Mesendoderm (in vitro differentiated cells): ENCODE measurements at regions not wholly inside any gene's neighbourhood (a gene's known extent, or its start where the extent isn't known, plus 50 kb on each side); places are given as distances from the start of the nearest gene placed in this dataset.
"Not testable (repeated sequence)": the region's sequence is repeated elsewhere in the genome, so short reads cannot be mapped to it uniquely, and the experiment has no call there.

Source experiments
- DNase-seq: peaks from one replicate; pipeline ENCODE4 v3.0.0; 2013
- H2AK5ac ChIP-seq: 2 replicates; pipeline ENCODE4 v1.6.1; 2013; ENCODE audit warnings: low read length, inconsistent platforms
- H2BK120ac ChIP-seq: 2 replicates; pipeline ENCODE4 v1.6.1; 2013; ENCODE audit warnings: low read depth, mild to moderate bottlenecking, low read length, moderate library complexity, mixed read lengths
- H2BK15ac ChIP-seq: replicated peaks from 2 replicates; pipeline ENCODE4 v1.6.1; 2013; ENCODE audit warnings: low read depth, mild to moderate bottlenecking, moderate library complexity
- H2BK5ac ChIP-seq: 2 replicates; pipeline ENCODE4 v1.6.1; 2013; ENCODE audit warnings: low read length, inconsistent platforms
- H3K18ac ChIP-seq: 2 replicates; pipeline ENCODE4 v1.6.1; 2013; ENCODE audit warnings: mild to moderate bottlenecking, low read length, mixed read lengths
- H3K23ac ChIP-seq: one replicate; pipeline ENCODE4 v1.6.1; 2013; ENCODE audit warnings: low read length
- H3K27ac ChIP-seq: 2 replicates; pipeline ENCODE4 v1.5.1; 2013; ENCODE audit warnings: low read depth, mild to moderate bottlenecking, inconsistent platforms, low read length, moderate library complexity
- H3K27me3 ChIP-seq: 2 replicates; pipeline ENCODE4 v1.6.1; 2013; ENCODE audit warnings: low read length, control low read depth, mild to moderate bottlenecking, inconsistent platforms; ENCODE audit not compliant: insufficient read depth, poor library complexity
- H3K36me3 ChIP-seq: 2 replicates; pipeline ENCODE4 v1.6.1; 2013; ENCODE audit warnings: low read length, inconsistent platforms; ENCODE audit not compliant: control insufficient read depth, insufficient read depth
- H3K4ac ChIP-seq: one replicate; pipeline ENCODE4 v1.6.1; 2013; ENCODE audit warnings: low read depth, mild to moderate bottlenecking, low read length, moderate library complexity
- H3K4me1 ChIP-seq: 2 replicates; pipeline ENCODE4 v1.6.1; 2013; ENCODE audit warnings: low read depth, low read length, inconsistent platforms; ENCODE audit not compliant: control insufficient read depth
- H3K4me2 ChIP-seq: 2 replicates; pipeline ENCODE4 v1.6.1; 2013; ENCODE audit warnings: low read length
- H3K4me3 ChIP-seq: 2 replicates; pipeline ENCODE4 v1.5.1; 2013; ENCODE audit warnings: mild to moderate bottlenecking, low read length
- H3K56ac ChIP-seq: one replicate; pipeline ENCODE4 v1.6.1; 2013; ENCODE audit warnings: low read length
- H3K79me1 ChIP-seq: 2 replicates; pipeline ENCODE4 v1.6.1; 2013; ENCODE audit warnings: low read length, inconsistent platforms
- H3K79me2 ChIP-seq: 2 replicates; pipeline ENCODE4 v1.6.1; 2013; ENCODE audit warnings: mild to moderate bottlenecking, low read length; ENCODE audit not compliant: control insufficient read depth, insufficient read depth
- H3K9ac ChIP-seq: 2 replicates; pipeline ENCODE4 v1.6.1; 2013; ENCODE audit warnings: low read length, inconsistent platforms
- H4K5ac ChIP-seq: one replicate; pipeline ENCODE4 v1.6.1; 2013; ENCODE audit warnings: low read length
- H4K8ac ChIP-seq: one replicate; pipeline ENCODE4 v1.6.1; 2013; ENCODE audit warnings: low read depth, mild to moderate bottlenecking, control low read depth, low read length, moderate library complexity
- WGBS: extraction: QIAGEN DNeasy Blood & Tissue Kit; methylation state at CpG from one replicate; pipeline ENCODE4 v1.1.7; 2013; ENCODE audit warnings: low lambda C conversion rate, missing lambda C conversion rate; ENCODE audit not compliant: insufficient coverage; ENCODE audit errors: extremely low coverage; 5-methylcytosine and 5-hydroxymethylcytosine counted together

DNA sequence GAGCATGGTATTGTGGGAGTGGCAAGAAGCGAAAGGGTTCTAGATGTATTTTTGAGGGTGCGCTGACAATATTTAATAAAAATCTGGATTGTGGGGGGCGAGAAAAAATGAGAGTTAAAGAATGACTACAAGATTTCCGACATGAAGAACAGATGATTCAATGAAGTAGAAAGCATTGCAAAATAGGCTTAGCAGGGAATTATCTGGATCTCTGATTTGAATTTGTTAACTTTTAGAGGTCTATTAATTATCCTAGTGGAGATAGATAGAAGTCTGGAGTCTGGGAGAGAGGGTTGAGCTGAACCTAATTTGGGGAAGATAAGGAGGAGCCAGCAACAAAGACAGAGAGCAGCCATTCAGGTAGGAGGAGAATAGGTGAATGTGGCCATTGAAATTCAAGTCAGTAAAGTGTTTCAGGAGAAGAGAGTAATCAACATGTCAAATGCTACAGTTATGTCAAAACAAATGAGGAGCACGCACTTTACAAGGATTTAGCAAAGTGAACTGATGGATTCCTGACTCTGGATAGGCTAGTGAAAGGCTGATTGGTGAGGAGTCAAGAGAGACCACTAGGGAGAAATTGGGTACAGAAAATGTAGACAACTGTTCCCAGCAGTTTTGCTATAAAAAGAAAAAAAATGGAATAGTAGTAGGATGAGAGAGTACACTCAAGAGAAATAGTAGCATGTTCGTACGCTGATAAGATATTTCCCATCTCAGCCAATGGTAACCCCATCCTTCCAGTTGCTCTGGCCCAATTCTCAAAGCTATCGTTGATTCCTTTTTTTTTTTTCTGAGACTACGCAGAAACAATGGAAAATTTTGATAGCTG, 393.2 kb upstream of the CXADR start:
- no peaks in the 10 kb centered on the region for H3K36me3 ChIP-seq
- no peak overlapping the region for H3K4me2 ChIP-seq
- H3K79me1 ChIP-seq: no peaks in the 10 kb centered on the region
- H2BK15ac ChIP-seq: no peak overlapping the region
- H2BK120ac ChIP-seq: no peak overlapping the region
- no peak overlapping the region for H3K4me3 ChIP-seq
- H3K18ac ChIP-seq: no peak overlapping the region
- no peak overlapping the region for H4K8ac ChIP-seq
- no peaks in the 10 kb centered on the region for H3K79me2 ChIP-seq
- no CpG with 5 or more reads among the region's 9 CpGs for WGBS
- no peak for DNase-seq
- no peak overlapping the region for H2AK5ac ChIP-seq
- H3K27me3 ChIP-seq: no peaks in the 10 kb centered on the region
- H3K4ac ChIP-seq: no peak overlapping the region
- H3K27ac ChIP-seq: no peak overlapping the region
- H3K9ac ChIP-seq: no peak overlapping the region
- no peaks in the 10 kb centered on the region for H3K4me1 ChIP-seq
- H3K23ac ChIP-seq: no peak overlapping the region
- H3K56ac ChIP-seq: no peak overlapping the region
- H2BK5ac ChIP-seq: no peak overlapping the region
- no peak overlapping the region for H4K5ac ChIP-seq

DNA sequence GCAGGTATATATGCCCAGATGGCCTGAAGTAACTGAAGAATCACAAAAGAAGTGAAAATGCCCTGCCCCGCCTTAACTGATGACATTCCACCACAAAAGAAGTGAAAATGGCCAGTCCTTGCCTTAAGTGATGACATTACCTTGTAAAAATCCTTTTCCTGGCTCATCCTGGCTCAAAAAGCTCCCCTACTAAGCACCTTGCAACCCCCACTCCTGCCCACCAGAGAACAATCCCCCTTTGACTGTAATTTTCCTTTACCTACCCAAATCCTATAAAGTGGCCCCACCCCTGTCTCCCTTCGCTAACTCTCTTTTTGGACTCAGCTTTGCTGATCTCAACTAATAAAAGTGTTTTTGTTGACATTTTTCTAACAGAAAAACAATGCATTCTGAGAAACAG, 385.4 kb upstream of the CXADR start:
- not testable (repeated sequence) for H2BK120ac ChIP-seq, H3K79me1 ChIP-seq, H2AK5ac ChIP-seq, H3K23ac ChIP-seq, H3K18ac ChIP-seq, H3K79me2 ChIP-seq, H4K8ac ChIP-seq, H2BK5ac ChIP-seq, H3K4me3 ChIP-seq, H3K4ac ChIP-seq, H3K27ac ChIP-seq, H2BK15ac ChIP-seq, H3K4me2 ChIP-seq, H3K9ac ChIP-seq, H3K56ac ChIP-seq, H4K5ac ChIP-seq, H3K36me3 ChIP-seq, H3K4me1 ChIP-seq, H3K27me3 ChIP-seq
- WGBS: no CpG with 5 or more reads among the region's 2 CpGs
- peak; percentile 60 for DNase-seq

DNA sequence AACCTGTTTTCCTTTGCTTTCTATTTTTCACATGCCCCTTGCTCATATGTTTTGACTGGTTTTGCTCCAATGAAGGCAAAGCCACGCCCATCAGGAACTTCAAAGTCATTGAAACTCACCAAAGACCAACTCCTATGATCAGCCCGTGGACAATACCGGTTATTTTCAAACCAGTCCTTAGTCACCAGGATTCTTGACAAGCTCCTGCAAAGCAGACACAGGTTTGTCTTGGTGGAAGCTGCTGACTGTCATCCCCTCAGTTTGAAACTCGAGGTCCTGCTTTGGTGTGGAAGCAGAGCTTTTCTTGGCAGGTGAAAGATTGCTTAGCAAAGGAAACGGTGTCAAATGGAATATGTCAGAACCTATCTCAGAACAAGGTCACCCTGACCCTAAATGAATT, 384.7 kb upstream of the CXADR start:
- Histone ChIP-seq H4K8ac (peak overlapping the region; percentile 43), H4K5ac (no peak overlapping the region), H2BK120ac (no peak overlapping the region), H3K27ac (peak overlapping the region; percentile 70), H2AK5ac (peak overlapping the region; percentile 38), H3K4me1 (peaks cover 3% of the 10 kb centered on the region), H2BK5ac (peak overlapping the region; percentile 25), H3K56ac (no peak overlapping the region), H3K27me3 (no peaks in the 10 kb centered on the region), H3K18ac (peak overlapping the region; percentile 95), H3K9ac (no peak overlapping the region), H3K79me2 (no peaks in the 10 kb centered on the region), H3K4me2 (no peak overlapping the region), H3K23ac (no peak overlapping the region), H3K79me1 (no peaks in the 10 kb centered on the region), H2BK15ac (no peak overlapping the region), H3K4ac (no peak overlapping the region), H3K4me3 (no peak overlapping the region), H3K36me3 (no peaks in the 10 kb centered on the region)
- DNase-seq: peak; percentile 13
- WGBS: no CpG with 5 or more reads among the region's 5 CpGs

DNA sequence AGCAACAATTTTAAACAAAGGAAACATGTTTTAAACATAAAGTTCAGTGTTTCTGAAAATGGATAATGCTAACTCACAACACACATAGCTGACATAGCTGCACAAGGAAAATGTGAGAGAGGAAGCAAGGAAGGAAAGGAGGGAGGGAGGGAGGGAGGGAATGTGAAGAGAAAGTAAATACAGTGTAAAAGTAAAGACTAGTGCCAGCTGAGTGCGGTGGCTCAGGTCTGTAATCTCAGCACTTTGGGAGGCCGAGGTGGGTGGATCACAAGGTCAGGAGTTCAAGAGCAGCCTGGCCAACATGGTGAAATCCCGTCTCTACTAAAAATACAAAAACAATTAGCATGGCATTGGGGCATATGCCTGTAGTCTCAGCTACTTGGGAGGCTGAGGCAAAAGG, 373.7 kb upstream of the CXADR start:
- H3K9ac ChIP-seq, H3K18ac ChIP-seq, H3K4me1 ChIP-seq, H2AK5ac ChIP-seq, H3K23ac ChIP-seq, H3K27me3 ChIP-seq, H2BK5ac ChIP-seq, H4K5ac ChIP-seq, DNase-seq, H3K27ac ChIP-seq, H3K79me1 ChIP-seq, H3K56ac ChIP-seq, H2BK15ac ChIP-seq, H3K36me3 ChIP-seq, H3K4me2 ChIP-seq, H4K8ac ChIP-seq, H2BK120ac ChIP-seq, H3K79me2 ChIP-seq, H3K4ac ChIP-seq, H3K4me3 ChIP-seq: not testable (repeated sequence)
- WGBS: no CpG with 5 or more reads among the region's 3 CpGs

DNA sequence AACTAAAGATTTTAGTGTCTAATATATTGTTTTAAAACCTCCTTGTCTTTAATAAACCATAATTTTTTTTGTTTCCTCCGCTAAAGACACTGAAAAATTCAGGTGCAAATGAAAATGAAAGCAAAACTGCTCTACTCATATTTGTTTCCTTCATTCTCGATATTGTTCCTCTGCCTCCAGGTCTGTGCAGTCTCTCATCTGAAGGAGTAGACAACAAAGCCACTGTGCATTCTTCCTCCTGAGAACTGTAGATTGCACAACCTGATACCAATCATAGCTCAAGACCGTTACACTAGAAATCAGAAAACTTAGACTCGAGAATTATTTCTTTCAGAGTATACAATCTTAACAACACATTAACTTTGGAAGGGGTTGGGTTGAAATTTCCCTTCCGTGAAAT, 373.1 kb upstream of the CXADR start:
- H3K56ac ChIP-seq: no peak overlapping the region
- no peaks in the 10 kb centered on the region for H3K27me3 ChIP-seq
- H3K36me3 ChIP-seq: no peaks in the 10 kb centered on the region
- H3K4ac ChIP-seq: no peak overlapping the region
- H2BK5ac ChIP-seq: no peak overlapping the region
- H3K4me2 ChIP-seq: no peak overlapping the region
- no peak overlapping the region for H2BK120ac ChIP-seq
- H3K9ac ChIP-seq: no peak overlapping the region
- DNase-seq: no peak
- H3K4me1 ChIP-seq: no peaks in the 10 kb centered on the region
- H3K18ac ChIP-seq: no peak overlapping the region
- no CpG with 5 or more reads among the region's 5 CpGs for WGBS
- H2AK5ac ChIP-seq: no peak overlapping the region
- no peaks in the 10 kb centered on the region for H3K79me1 ChIP-seq
- H3K79me2 ChIP-seq: no peaks in the 10 kb centered on the region
- H3K27ac ChIP-seq: no peak overlapping the region
- H2BK15ac ChIP-seq: no peak overlapping the region
- H4K5ac ChIP-seq: no peak overlapping the region
- no peak overlapping the region for H4K8ac ChIP-seq
- H3K4me3 ChIP-seq: no peak overlapping the region
- no peak overlapping the region for H3K23ac ChIP-seq

DNA sequence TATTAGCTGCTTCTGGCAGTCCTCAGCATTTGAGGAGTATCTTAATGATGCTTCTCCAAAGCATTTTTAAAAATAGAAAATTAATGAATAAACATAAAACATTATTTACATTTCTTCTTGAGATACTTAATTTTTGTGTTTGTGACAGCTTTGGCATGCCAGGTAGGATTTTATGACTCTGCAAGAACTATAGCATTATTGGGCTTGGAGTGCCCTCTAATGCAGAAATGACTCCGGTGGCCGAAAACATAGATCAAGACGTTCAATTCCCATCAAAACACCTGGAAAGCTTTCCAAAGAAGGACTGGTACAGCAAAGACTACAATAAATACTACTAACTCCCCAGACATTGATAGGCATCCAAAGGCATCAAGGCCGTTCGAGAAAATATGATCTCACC, 366.4 kb upstream of the CXADR start:
- H3K27me3 ChIP-seq: no peaks in the 10 kb centered on the region
- H4K5ac ChIP-seq: no peak overlapping the region
- no peak overlapping the region for H3K23ac ChIP-seq
- no peaks in the 10 kb centered on the region for H3K79me2 ChIP-seq
- no peak overlapping the region for H3K9ac ChIP-seq
- no peak overlapping the region for H2BK5ac ChIP-seq
- H3K56ac ChIP-seq: no peak overlapping the region
- no CpG with 5 or more reads among the region's 5 CpGs for WGBS
- peak; percentile 29 for DNase-seq
- no peak overlapping the region for H2AK5ac ChIP-seq
- no peak overlapping the region for H3K4ac ChIP-seq
- H3K27ac ChIP-seq: no peak overlapping the region
- H4K8ac ChIP-seq: no peak overlapping the region
- no peak overlapping the region for H3K4me3 ChIP-seq
- H3K79me1 ChIP-seq: no peaks in the 10 kb centered on the region
- no peak overlapping the region for H3K18ac ChIP-seq
- no peak overlapping the region for H3K4me2 ChIP-seq
- no peak overlapping the region for H2BK15ac ChIP-seq
- no peaks in the 10 kb centered on the region for H3K4me1 ChIP-seq
- no peaks in the 10 kb centered on the region for H3K36me3 ChIP-seq
- H2BK120ac ChIP-seq: no peak overlapping the region
